NB4 (cell line): ENCODE measurements at regions not wholly inside any gene's neighbourhood (a gene's known extent, or its start where the extent isn't known, plus 50 kb on each side); places are given as distances from the start of the nearest gene placed in this dataset.
A peak's percentile ranks its signal among the peaks of the same experiment; 100 is the strongest.
"Not testable (repeated sequence)": the region's sequence is repeated elsewhere in the genome, so short reads cannot be mapped to it uniquely, and the experiment has no call there.

Experiments
- DNase-seq: peaks from one replicate; pipeline ENCODE4 v3.0.0; 2010; ENCODE audit warnings: low read depth
- H3K4me3 ChIP-seq: one replicate; pipeline ENCODE4 v1.5.1; 2011; ENCODE audit warnings: mild to moderate bottlenecking, low read depth, low read length, moderate library complexity
- MYC ChIP-seq: IDR thresholded peaks from 2 replicates; pipeline ENCODE4 v1.6.1; 2011; ENCODE audit warnings: low read depth, low read length
- POLR2A ChIP-seq: IDR thresholded peaks from 2 replicates; pipeline ENCODE4 v1.6.1; 2011; ENCODE audit warnings: mild to moderate bottlenecking; ENCODE audit not compliant: insufficient read length; ENCODE audit errors: extremely low read depth
- TF ChIP-seq, protein P1 (sequence below): IDR thresholded peaks from 2 replicates; pipeline ENCODE4 v1.6.1; 2011; ENCODE audit warnings: low read depth, low read length
- TF ChIP-seq, protein P2 (sequence below): IDR thresholded peaks from one replicate; pipeline ENCODE4 v1.5.1; 2012; ENCODE audit warnings: low read depth, low read length

DNA sequence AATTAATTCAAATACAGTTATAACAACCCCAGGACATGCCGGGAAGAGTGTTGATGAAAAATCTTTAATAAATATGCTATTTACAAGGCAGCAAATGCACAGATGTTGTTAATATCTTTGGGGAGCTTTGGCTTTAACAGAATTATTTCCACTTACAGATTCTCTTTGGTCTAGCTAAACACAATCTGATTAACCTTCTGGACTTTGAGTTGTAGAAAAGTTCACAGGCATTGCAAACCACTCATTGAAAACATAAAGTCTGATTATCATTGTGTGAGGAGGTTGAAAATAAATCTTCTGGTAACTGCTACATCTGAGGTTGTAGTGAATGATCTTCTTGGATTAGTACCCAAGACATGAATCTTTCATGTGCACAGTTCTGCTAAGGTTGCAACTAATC lies 255.6 kb downstream of the LHFPL1 start:
- no peak overlapping the region for H3K4me3 ChIP-seq
- no peak for DNase-seq
- TF ChIP-seq POLR2A (no peak), MYC (no peak)
- TF ChIP-seq, protein P1, sequence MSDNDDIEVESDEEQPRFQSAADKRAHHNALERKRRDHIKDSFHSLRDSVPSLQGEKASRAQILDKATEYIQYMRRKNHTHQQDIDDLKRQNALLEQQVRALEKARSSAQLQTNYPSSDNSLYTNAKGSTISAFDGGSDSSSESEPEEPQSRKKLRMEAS: no peak
- TF ChIP-seq, protein P2, sequence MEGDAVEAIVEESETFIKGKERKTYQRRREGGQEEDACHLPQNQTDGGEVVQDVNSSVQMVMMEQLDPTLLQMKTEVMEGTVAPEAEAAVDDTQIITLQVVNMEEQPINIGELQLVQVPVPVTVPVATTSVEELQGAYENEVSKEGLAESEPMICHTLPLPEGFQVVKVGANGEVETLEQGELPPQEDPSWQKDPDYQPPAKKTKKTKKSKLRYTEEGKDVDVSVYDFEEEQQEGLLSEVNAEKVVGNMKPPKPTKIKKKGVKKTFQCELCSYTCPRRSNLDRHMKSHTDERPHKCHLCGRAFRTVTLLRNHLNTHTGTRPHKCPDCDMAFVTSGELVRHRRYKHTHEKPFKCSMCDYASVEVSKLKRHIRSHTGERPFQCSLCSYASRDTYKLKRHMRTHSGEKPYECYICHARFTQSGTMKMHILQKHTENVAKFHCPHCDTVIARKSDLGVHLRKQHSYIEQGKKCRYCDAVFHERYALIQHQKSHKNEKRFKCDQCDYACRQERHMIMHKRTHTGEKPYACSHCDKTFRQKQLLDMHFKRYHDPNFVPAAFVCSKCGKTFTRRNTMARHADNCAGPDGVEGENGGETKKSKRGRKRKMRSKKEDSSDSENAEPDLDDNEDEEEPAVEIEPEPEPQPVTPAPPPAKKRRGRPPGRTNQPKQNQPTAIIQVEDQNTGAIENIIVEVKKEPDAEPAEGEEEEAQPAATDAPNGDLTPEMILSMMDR: no peak

DNA sequence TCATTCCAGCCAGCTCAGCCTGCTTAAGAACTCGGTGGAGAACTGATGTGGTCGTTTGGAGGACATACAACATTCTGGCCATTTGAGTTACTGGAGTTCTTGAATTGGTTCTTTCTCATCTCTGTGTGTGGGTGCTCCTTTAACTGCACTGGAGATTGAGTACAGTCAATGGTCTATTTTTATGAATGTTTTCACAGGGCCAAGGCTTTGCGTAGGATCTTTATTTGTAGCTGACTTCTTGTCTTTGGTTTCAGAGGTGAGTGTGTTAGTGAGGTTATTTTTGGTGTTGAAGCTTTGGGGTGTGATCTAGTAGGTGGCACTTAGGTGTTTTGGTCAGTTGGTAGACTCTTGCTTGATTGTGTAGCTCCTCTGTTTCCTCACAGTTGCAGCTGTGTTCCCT lies 288.4 kb downstream of the LHFPL1 start:
- H3K4me3 ChIP-seq: no peak overlapping the region
- no peak for DNase-seq
- TF ChIP-seq POLR2A (no peak), MYC (no peak)
- TF ChIP-seq, protein P2: no peak
- TF ChIP-seq, protein P1: no peak

DNA sequence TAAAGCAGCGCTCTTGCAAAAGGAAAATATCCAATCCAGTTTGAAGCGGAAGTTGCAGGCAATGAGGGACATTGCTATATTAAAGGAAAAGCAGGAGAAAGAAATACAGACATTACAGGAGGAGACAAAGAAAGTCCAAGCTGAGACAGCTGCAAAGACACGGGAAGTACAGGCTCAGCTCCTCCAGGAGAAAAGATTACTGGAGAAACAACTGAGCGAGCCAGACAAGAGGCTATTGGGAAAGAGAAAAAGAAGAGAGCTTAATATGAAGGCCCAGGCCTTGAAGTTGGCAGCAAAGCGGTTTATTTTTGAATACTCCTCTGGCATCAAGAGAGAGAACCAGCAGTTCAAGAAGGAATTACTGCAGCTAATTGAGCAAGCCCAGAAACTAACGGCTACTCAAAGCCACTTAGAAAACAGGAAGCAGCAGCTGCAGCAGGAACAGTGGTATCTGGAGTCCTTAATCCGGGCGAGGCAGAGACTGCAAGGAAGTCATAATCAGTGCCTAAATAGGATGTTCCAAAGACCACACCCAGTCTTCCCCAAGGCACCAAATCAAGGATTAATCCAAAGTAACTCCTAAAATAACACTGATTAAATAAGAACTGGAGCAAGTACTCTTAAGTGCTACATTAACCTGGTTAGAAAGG lies 298.0 kb downstream of the LHFPL1 start:
- peak; percentile 18 for DNase-seq

DNA sequence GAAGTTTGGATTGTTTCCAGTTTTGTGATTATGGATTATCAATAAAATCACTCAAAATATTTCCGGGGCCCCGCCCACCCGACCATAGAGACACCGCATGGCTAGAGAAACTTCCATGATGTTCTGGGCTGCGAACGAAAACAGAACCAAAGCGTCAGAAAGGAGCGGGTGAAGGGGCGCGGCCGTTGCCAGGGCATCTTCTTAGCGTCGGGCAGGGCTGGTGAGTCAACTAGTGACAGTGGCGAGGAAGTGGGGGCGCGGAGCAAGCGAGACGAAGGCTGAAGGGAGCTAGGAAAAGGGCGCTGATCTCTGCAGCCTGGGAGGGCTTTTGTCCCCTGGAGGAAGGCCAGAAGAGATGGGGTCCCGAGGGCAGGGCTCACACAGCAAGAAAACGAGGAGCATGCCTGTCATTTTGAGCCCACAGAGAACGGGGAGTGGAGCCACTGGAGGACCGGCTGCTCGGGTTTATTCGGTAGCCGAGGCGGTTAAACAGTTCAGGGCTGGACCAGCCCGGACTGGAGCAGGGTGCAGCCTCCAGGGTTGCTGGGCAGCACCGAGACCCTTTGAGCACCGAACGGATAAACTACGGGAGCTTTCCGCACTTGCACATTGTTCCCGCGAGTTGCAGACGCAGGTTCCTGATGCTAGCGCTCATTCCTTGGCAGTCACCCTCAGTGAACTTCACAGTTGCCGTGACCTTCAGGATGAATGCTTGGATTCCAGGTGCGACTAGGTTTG lies 298.1 kb upstream of the TRPC5 start:
- H3K4me3 ChIP-seq: no peak overlapping the region
- TF ChIP-seq POLR2A (no peak), MYC (no peak)
- TF ChIP-seq, protein P1: no peak
- TF ChIP-seq, protein P2: no peak
- no peak for DNase-seq

More for the DNA sequence above, 298.0 kb downstream of the LHFPL1 start:
- H3K4me3 ChIP-seq: not testable (repeated sequence)

DNA sequence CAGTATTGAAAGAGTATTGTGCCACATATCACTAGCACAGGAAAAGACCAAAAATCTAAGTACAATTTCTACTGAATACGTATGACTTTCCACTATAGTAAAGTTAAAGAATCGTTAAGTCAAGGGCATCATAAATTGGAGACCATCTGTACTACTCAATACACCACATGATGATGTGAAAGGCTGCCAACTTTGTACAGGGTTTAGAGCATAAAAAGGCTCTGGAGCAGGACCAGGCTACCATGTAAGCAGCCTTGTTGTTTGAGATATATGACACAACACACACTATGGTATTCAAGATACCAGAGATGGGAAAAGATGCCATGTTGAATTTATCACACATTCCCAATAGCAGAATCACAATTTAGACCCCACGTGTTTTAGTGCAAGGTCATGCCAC lies 294.9 kb upstream of the TRPC5 start:
- DNase-seq: no peak
- TF ChIP-seq, protein P2: no peak
- TF ChIP-seq, protein P1: no peak
- TF ChIP-seq MYC (no peak), POLR2A (no peak)
- H3K4me3 ChIP-seq: no peak overlapping the region

DNA sequence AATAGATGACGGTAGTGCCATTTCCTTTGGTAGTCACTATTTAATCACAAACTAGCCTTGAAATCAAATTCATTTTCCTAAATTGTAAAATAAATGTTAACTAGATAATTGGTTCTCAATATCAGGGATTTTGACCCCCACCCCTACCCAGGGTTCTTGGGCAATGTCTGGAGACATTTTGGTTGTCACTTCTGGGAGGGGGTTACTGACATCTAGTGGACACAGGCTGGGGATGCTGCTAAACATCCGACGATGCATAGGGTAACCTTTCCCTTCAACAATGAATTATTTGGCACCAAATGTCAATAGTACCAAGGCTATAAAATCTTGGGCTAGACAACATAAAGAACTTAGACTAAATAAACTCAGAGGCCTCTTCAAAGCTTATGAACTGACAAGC lies 285.8 kb upstream of the TRPC5 start:
- no peak overlapping the region for H3K4me3 ChIP-seq
- no peak for TF ChIP-seq MYC
- TF ChIP-seq, protein P2: peak; percentile 52
- peak; percentile 9 for DNase-seq
